Ovary (tissue), 3 donors: ENCODE measurements at regions not wholly inside any gene's neighbourhood (a gene's known extent, or its start where the extent isn't known, plus 50 kb on each side); places are given as distances from the start of the nearest gene placed in this dataset.

Source experiments
- EP300 ChIP-seq: sonication (generic); formaldehyde crosslinking; IDR thresholded peaks from one replicate; pipeline ENCODE4 v1.6.1; 2017; ENCODE audit warnings: antibody characterized with exemption
- POLR2A ChIP-seq: fragments of 450-650 bp; IDR thresholded peaks from one replicate; pipeline ENCODE4 v1.6.1; 2017; ENCODE audit warnings: antibody characterized with exemption, mild to moderate bottlenecking, moderate library complexity
- TF ChIP-seq, protein P1 (sequence below), 3 donors: fragments of 450-650 bp in 2 of 3; fragments of 200-600 bp in 1 of 3; IDR thresholded peaks; one replicate each; pipeline versions ENCODE4 v1.5.1 to v1.8.0; 2016 to 2022; ENCODE audit warnings: antibody characterized with exemption in 3 of 3, mild to moderate bottlenecking in 1 of 3
- donor health status: DM: no; HTN: no; CAD: no.

DNA sequence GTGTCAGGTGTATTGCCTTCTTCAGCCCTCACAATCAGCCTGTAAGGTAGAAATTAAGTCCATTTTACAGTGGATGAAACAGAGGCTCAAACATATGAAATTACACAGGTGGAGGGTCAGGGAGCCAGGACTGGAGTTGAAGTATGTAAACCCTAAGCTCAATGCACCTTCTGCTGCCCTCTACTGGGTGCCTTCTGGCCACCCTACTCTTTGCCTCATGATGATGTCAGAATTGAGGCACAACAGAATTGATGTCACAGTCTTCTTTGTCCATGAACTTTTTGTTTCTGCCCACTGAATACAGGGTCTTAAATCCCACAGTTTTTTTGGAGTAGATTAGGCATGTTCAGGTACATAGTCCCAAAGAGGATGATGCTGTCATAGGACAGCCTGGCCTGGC, 400.8 kb upstream of the CHD6 start:
- TF ChIP-seq POLR2A (no peak), EP300 (no peak)
- TF ChIP-seq, protein P1, sequence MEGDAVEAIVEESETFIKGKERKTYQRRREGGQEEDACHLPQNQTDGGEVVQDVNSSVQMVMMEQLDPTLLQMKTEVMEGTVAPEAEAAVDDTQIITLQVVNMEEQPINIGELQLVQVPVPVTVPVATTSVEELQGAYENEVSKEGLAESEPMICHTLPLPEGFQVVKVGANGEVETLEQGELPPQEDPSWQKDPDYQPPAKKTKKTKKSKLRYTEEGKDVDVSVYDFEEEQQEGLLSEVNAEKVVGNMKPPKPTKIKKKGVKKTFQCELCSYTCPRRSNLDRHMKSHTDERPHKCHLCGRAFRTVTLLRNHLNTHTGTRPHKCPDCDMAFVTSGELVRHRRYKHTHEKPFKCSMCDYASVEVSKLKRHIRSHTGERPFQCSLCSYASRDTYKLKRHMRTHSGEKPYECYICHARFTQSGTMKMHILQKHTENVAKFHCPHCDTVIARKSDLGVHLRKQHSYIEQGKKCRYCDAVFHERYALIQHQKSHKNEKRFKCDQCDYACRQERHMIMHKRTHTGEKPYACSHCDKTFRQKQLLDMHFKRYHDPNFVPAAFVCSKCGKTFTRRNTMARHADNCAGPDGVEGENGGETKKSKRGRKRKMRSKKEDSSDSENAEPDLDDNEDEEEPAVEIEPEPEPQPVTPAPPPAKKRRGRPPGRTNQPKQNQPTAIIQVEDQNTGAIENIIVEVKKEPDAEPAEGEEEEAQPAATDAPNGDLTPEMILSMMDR (IDR thresholded peaks at IDR 0.05): no peak
